ENCODE measurements at regions not wholly inside any gene's neighbourhood (a gene's known extent, or its start where the extent isn't known, plus 50 kb on each side); places are given as distances from the start of the nearest gene placed in this dataset.

GRCh38 chr6:19037607-19038006 lies 650.5 kb downstream of the RNF144B start:
- DNase-seq (ENCODE audit: low spot score), result no peak

GRCh38 chr6:19039287-19039686 lies 652.1 kb downstream of the RNF144B start:
- no peak for DNase-seq (ENCODE audit: low spot score)

- DNase-seq (ENCODE audit: low spot score), result no peak
Observed at GRCh38 chr6:19041906-19042305, 654.8 kb downstream of the RNF144B start.

- DNase-seq (ENCODE audit: low spot score), result no peak
Observed at GRCh38 chr6:19042420-19042819, 655.3 kb downstream of the RNF144B start.

- no peak for DNase-seq (ENCODE audit: low spot score)
Observed at GRCh38 chr6:19050765-19051164, 663.6 kb downstream of the RNF144B start.

- DNase-seq (ENCODE audit: low spot score), result no peak
Observed at GRCh38 chr6:19052219-19052618, 665.1 kb downstream of the RNF144B start.

- no peak for DNase-seq (ENCODE audit: low spot score)
Observed at GRCh38 chr6:19059102-19059501, 672.0 kb downstream of the RNF144B start.

- DNase-seq (ENCODE audit: low spot score), result no peak
Observed at GRCh38 chr6:19067165-19067564, 680.0 kb downstream of the RNF144B start.

GRCh38 chr6:19070520-19070919 lies 683.4 kb downstream of the RNF144B start:
- no peak for DNase-seq (ENCODE audit: low spot score)

- no peak for DNase-seq (ENCODE audit: low spot score)
Observed at GRCh38 chr6:19083801-19084200, 696.7 kb downstream of the RNF144B start.

GRCh38 chr6:19086480-19086879 lies 699.3 kb downstream of the RNF144B start:
- no peak for DNase-seq (ENCODE audit: low spot score)

GRCh38 chr6:19087296-19087695 lies 700.1 kb downstream of the RNF144B start:
- DNase-seq (ENCODE audit: low spot score), result no peak

- no peak for DNase-seq (ENCODE audit: low spot score)
Observed at GRCh38 chr6:19087897-19088296, 700.7 kb downstream of the RNF144B start.

- no peak for DNase-seq (ENCODE audit: low spot score)
Observed at GRCh38 chr6:19100752-19101151, 713.6 kb downstream of the RNF144B start.

- no peak for DNase-seq (ENCODE audit: low spot score)
Observed at GRCh38 chr6:19102936-19103335, 715.8 kb downstream of the RNF144B start.

- DNase-seq (ENCODE audit: low spot score), result no peak
Observed at GRCh38 chr6:19107468-19107867, 720.3 kb downstream of the RNF144B start.

- no peak for DNase-seq (ENCODE audit: low spot score)
Observed at GRCh38 chr6:19121521-19121920, 715.6 kb upstream of the ID4 start.

- no peak for DNase-seq (ENCODE audit: low spot score)
Observed at GRCh38 chr6:19127081-19127480, 710.1 kb upstream of the ID4 start.

- no peak for DNase-seq (ENCODE audit: low spot score)
Observed at GRCh38 chr6:19128701-19129100, 708.5 kb upstream of the ID4 start.

GRCh38 chr6:19135706-19136105 lies 701.5 kb upstream of the ID4 start:
- DNase-seq (ENCODE audit: low spot score), result no peak

- no peak for DNase-seq (ENCODE audit: low spot score)
Observed at GRCh38 chr6:19137505-19137904, 699.7 kb upstream of the ID4 start.

- DNase-seq (ENCODE audit: low spot score), result no peak
Observed at GRCh38 chr6:19142275-19142674, 694.9 kb upstream of the ID4 start.

GRCh38 chr6:19150307-19150706 lies 686.9 kb upstream of the ID4 start:
- no peak for DNase-seq (ENCODE audit: low spot score)

- no peak for DNase-seq (ENCODE audit: low spot score)
Observed at GRCh38 chr6:19153270-19153980, 683.7 kb upstream of the ID4 start.

- DNase-seq (ENCODE audit: low spot score), result no peak
Observed at GRCh38 chr6:19153981-19154295, 683.2 kb upstream of the ID4 start.
